H9 (cell line): ENCODE measurements at regions not wholly inside any gene's neighbourhood (a gene's known extent, or its start where the extent isn't known, plus 50 kb on each side); places are given as distances from the start of the nearest gene placed in this dataset.

ENCODE experiments used
- DNase-seq: peaks from one replicate; pipeline ENCODE4 v3.0.0-alpha.2; 2017
- H2AFZ ChIP-seq: one replicate; pipeline ENCODE4 v1.6.1; 2013; ENCODE audit warnings: mild to moderate bottlenecking, low read length, control low read depth, moderate library complexity
- H2AK5ac ChIP-seq: 2 replicates; pipeline ENCODE4 v1.6.1; 2013; ENCODE audit warnings: low read length, control low read depth, mixed read lengths; ENCODE audit not compliant: insufficient read length
- H2BK120ac ChIP-seq: one replicate; pipeline ENCODE4 v1.6.1; 2013; ENCODE audit warnings: low read depth, mild to moderate bottlenecking, low read length, control low read depth, inconsistent platforms; ENCODE audit not compliant: poor library complexity, severe bottlenecking
- H2BK12ac ChIP-seq: 2 replicates; pipeline ENCODE4 v1.6.1; 2013; ENCODE audit warnings: low read length, control low read depth, mixed read lengths, low read depth; ENCODE audit not compliant: insufficient read length
- H2BK15ac ChIP-seq: 2 replicates; pipeline ENCODE4 v1.6.1; 2013; ENCODE audit warnings: low read depth, low read length, control low read depth
- H2BK20ac ChIP-seq: one replicate; pipeline ENCODE4 v1.6.1; 2013; ENCODE audit warnings: low read depth, mild to moderate bottlenecking, low read length, control low read depth, inconsistent platforms; ENCODE audit not compliant: poor library complexity, severe bottlenecking
- H2BK5ac ChIP-seq: 2 replicates; pipeline ENCODE4 v1.6.1; 2013; ENCODE audit warnings: low read length, control low read depth, mixed read lengths; ENCODE audit not compliant: insufficient read length
- H3K14ac ChIP-seq: 2 replicates; pipeline ENCODE4 v1.6.1; 2013; ENCODE audit warnings: low read length, control low read depth; ENCODE audit not compliant: insufficient read depth
- H3K18ac ChIP-seq: 2 replicates; pipeline ENCODE4 v1.6.1; 2013; ENCODE audit warnings: low read depth, mild to moderate bottlenecking, mixed read lengths, low read length, control low read depth; ENCODE audit not compliant: insufficient read length
- H3K23ac ChIP-seq: 2 replicates; pipeline ENCODE4 v1.6.1; 2013; ENCODE audit warnings: low read length, control low read depth, mixed read lengths, low read depth; ENCODE audit not compliant: insufficient read length
- H3K23me2 ChIP-seq: 2 replicates; pipeline ENCODE4 v1.6.1; 2013; ENCODE audit warnings: low read depth, mild to moderate bottlenecking, mixed read lengths, low read length, control low read depth; ENCODE audit not compliant: insufficient read length, poor library complexity, severe bottlenecking
- H3K27ac ChIP-seq: 2 replicates; pipeline ENCODE4 v1.5.1; 2013; ENCODE audit warnings: low read length, control low read depth, mixed read lengths, low read depth; ENCODE audit not compliant: insufficient read length
- H3K27me3 ChIP-seq: 2 replicates; pipeline ENCODE4 v1.6.1; 2013; ENCODE audit warnings: low read length, control low read depth, inconsistent platforms; ENCODE audit not compliant: insufficient read depth
- H3K4ac ChIP-seq: 2 replicates; pipeline ENCODE4 v1.6.1; 2013; ENCODE audit warnings: low read depth, mild to moderate bottlenecking, control low read depth, inconsistent platforms, low read length, moderate library complexity
- H3K4me1 ChIP-seq: 2 replicates; pipeline ENCODE4 v1.6.1; 2013; ENCODE audit warnings: low read length, control low read depth, inconsistent platforms; ENCODE audit not compliant: insufficient read depth
- H3K4me2 ChIP-seq: 2 replicates; pipeline ENCODE4 v1.6.1; 2013; ENCODE audit warnings: low read length, control low read depth, mixed read lengths; ENCODE audit not compliant: insufficient read length, insufficient read depth
- H3K56ac ChIP-seq: 2 replicates; pipeline ENCODE4 v1.6.1; 2013; ENCODE audit warnings: low read depth, mild to moderate bottlenecking, mixed read lengths, low read length, control low read depth; ENCODE audit not compliant: insufficient read length
- H3K79me1 ChIP-seq: 2 replicates; pipeline ENCODE4 v1.6.1; 2013; ENCODE audit warnings: low read depth, mild to moderate bottlenecking, moderate library complexity, low read length, control low read depth, inconsistent platforms; ENCODE audit not compliant: insufficient read depth, poor library complexity, severe bottlenecking
- H3K79me2 ChIP-seq: 2 replicates; pipeline ENCODE4 v1.6.1; 2013; ENCODE audit warnings: low read length, control low read depth, inconsistent platforms; ENCODE audit not compliant: insufficient read depth
- H3K9ac ChIP-seq: 2 replicates; pipeline ENCODE4 v1.6.1; 2013; ENCODE audit warnings: low read length, control low read depth, mixed read lengths; ENCODE audit not compliant: insufficient read length; ENCODE audit errors: extremely low read depth
- H3K9me3 ChIP-seq: one replicate; pipeline ENCODE4 v1.6.1; 2013; ENCODE audit warnings: low read depth, low read length, inconsistent platforms; ENCODE audit not compliant: control insufficient read depth
- H3T11ph ChIP-seq: one replicate; pipeline ENCODE4 v1.6.1; 2013; ENCODE audit warnings: mild to moderate bottlenecking, low read length, control low read depth, inconsistent platforms
- H4K20me1 ChIP-seq: one replicate; pipeline ENCODE4 v1.6.1; 2013; ENCODE audit not compliant: control insufficient read depth, insufficient read length, insufficient read depth
- H4K5ac ChIP-seq: 2 replicates; pipeline ENCODE4 v1.6.1; 2013; ENCODE audit warnings: low read depth, mild to moderate bottlenecking, mixed read lengths, low read length, control low read depth; ENCODE audit not compliant: insufficient read length
- H4K8ac ChIP-seq: replicated peaks from 2 replicates; pipeline ENCODE4 v1.6.1; 2013; ENCODE audit warnings: low read length, control low read depth, mixed read lengths, low read depth; ENCODE audit not compliant: insufficient read length
- H4K91ac ChIP-seq: 2 replicates; pipeline ENCODE4 v1.6.1; 2013; ENCODE audit warnings: low read depth, mild to moderate bottlenecking, moderate library complexity, mixed read lengths, low read length, control low read depth; ENCODE audit not compliant: insufficient read length
- H3K27ac Mint-ChIP-seq, 3 experiments: 2 replicates in 2 of 3; 3 replicates in 1 of 3; pipeline ENCODE4 v1.8.0; 2020 to 2021; ENCODE audit warnings: mixed read lengths in 3 of 3, mild to moderate bottlenecking in 1 of 3, moderate library complexity in 1 of 3
- H3K27me3 Mint-ChIP-seq: 2 replicates; pipeline ENCODE4 v1.8.0; 2021; ENCODE audit warnings: low read depth, mild to moderate bottlenecking, moderate library complexity, mixed read lengths
- H3K36me3 Mint-ChIP-seq, 3 experiments: 2 replicates in 2 of 3; 3 replicates in 1 of 3; pipeline ENCODE4 v1.8.0; 2020 to 2021; ENCODE audit warnings: low read depth in 3 of 3, mixed read lengths in 3 of 3; ENCODE audit not compliant: insufficient read depth in 1 of 3
- H3K4me1 Mint-ChIP-seq, 2 experiments: 2 replicates each; pipeline ENCODE4 v1.8.0; 2020; ENCODE audit warnings: mixed read lengths in 2 of 2
- H3K4me3 Mint-ChIP-seq, 2 experiments: 2 replicates in 1 of 2; 3 replicates in 1 of 2; pipeline ENCODE4 v1.8.0; 2020 to 2021; ENCODE audit warnings: mild to moderate bottlenecking in 2 of 2, mixed read lengths in 2 of 2, moderate library complexity in 1 of 2
- H3K9me3 Mint-ChIP-seq, 2 experiments: 2 replicates in 1 of 2; 3 replicates in 1 of 2; pipeline ENCODE4 v1.8.0; 2020; ENCODE audit warnings: mild to moderate bottlenecking in 2 of 2, mixed read lengths in 2 of 2, moderate library complexity in 1 of 2
- CTCF ChIP-seq: fragments of 200-600 bp; sonication (generic); conservative IDR thresholded peaks from 3 replicates; pipeline ENCODE4 v1.8.0; 2021; ENCODE audit warnings: antibody characterized with exemption, mild to moderate bottlenecking
- WGBS: extraction: QIAGEN DNeasy Blood & Tissue Kit; methylation state at CpG from one replicate; pipeline ENCODE4 v1.1.7; 2013; ENCODE audit warnings: missing lambda C conversion rate, low lambda C conversion rate, mixed read lengths; ENCODE audit not compliant: insufficient read length; ENCODE audit errors: extremely low coverage; 5-methylcytosine and 5-hydroxymethylcytosine counted together

- H2BK5ac ChIP-seq, result no peak overlapping the region
- no peak for DNase-seq
- no peak overlapping the region for H3K27ac ChIP-seq
- no peaks in the 10 kb centered on the region for H3K27me3 Mint-ChIP-seq
- no peaks in the 10 kb centered on the region for H3K4me1 Mint-ChIP-seq
- no peak overlapping the region for H3K4me2 ChIP-seq
- H3K9ac ChIP-seq, result no peak overlapping the region
- no peak overlapping the region for H3K56ac ChIP-seq
- TF ChIP-seq CTCF, result no peak
- no peak overlapping the region for H3K14ac ChIP-seq
- no peaks in the 10 kb centered on the region for H3K79me2 ChIP-seq
- H3K79me1 ChIP-seq, result no peaks in the 10 kb centered on the region
- WGBS, result no CpG with 5 or more reads among the region's 1 CpG
- no peak overlapping the region for H4K8ac ChIP-seq
- no peak overlapping the region for H3K4ac ChIP-seq
- H4K91ac ChIP-seq, result no peak overlapping the region
- no peaks in the 10 kb centered on the region for H3K36me3 Mint-ChIP-seq
- H2BK15ac ChIP-seq, result no peak overlapping the region
- no peak overlapping the region for H2AFZ ChIP-seq
- H4K5ac ChIP-seq, result no peak overlapping the region
- H2BK20ac ChIP-seq, result no peak overlapping the region
- no peak overlapping the region for H3K18ac ChIP-seq
- no peak overlapping the region for H2BK12ac ChIP-seq
- H3K9me3 ChIP-seq, result no peaks in the 10 kb centered on the region
- no peaks in the 10 kb centered on the region for H4K20me1 ChIP-seq
- no peak overlapping the region for H3K4me3 Mint-ChIP-seq
- no peak overlapping the region for H2BK120ac ChIP-seq
- H3K23ac ChIP-seq, result no peak overlapping the region
- H3K9me3 Mint-ChIP-seq, result no peaks in the 10 kb centered on the region; a peak in 1 of 5 replicates
- H3K4me1 ChIP-seq, result no peaks in the 10 kb centered on the region
- H3K27me3 ChIP-seq, result no peaks in the 10 kb centered on the region
- H3T11ph ChIP-seq, result no peak overlapping the region
- H3K27ac Mint-ChIP-seq, result no peak overlapping the region
- no peak overlapping the region for H2AK5ac ChIP-seq
- no peaks in the 10 kb centered on the region for H3K23me2 ChIP-seq
These were observed 96.8 kb upstream of the PJA2 start for GRCh38 chr5:109506556-109506955.
